ENCODE measurements at regions not wholly inside any gene's neighbourhood (a gene's known extent, or its start where the extent isn't known, plus 50 kb on each side); places are given as distances from the start of the nearest gene placed in this dataset.

GRCh38 chr5:27266184-27266583, 227.8 kb upstream of the CDH9 start:
- Histone ChIP-seq H3K36me3 (ENCODE audit: insufficient read depth, low read length) (no peaks in the 10 kb centered on the region), H3K79me2 (ENCODE audit: insufficient read depth, low read depth, low read length) (no peaks in the 10 kb centered on the region), H3K4me2 (ENCODE audit: low read length) (no peak overlapping the region), H4K20me1 (ENCODE audit: insufficient read depth, low read length) (no peaks in the 10 kb centered on the region), H3K27ac (ENCODE audit: low read depth, low read length, poor library complexity, severe bottlenecking) (no peak overlapping the region), H2AFZ (ENCODE audit: low read length) (no peak overlapping the region), H3K4me1 (ENCODE audit: insufficient read depth, low read length, poor library complexity, severe bottlenecking) (no peaks in the 10 kb centered on the region), H3K9me2 (ENCODE audit: insufficient read depth, low read length) (no peaks in the 10 kb centered on the region), H3K4me3 (ENCODE audit: low read depth, low read length, poor library complexity, severe bottlenecking) (no peak overlapping the region), H3K9me3 (ENCODE audit: low read length) (peaks cover 11% of the 10 kb centered on the region; the same call in 1 of the 2 replicates)
- no peak for TF ChIP-seq CTCF (conservative IDR thresholded peaks at IDR 0.05; ENCODE audit: low read length)
- TF ChIP-seq EZH2phosphoT487 (IDR thresholded peaks at IDR 0.05; ENCODE audit: borderline replicate concordance, low read depth, low read length): no peak
- no TSS peak for BruUV-seq (replicated peaks)
- no peak for DNase-seq (ENCODE audit: low spot score)
- intact Hi-C loops (cut with micrococcal nuclease; ENCODE audit: unreplicated experiment): no loop called here
- POLR2A ChIA-PET: no interaction called here
- CTCF ChIA-PET (ENCODE audit: unreplicated experiment): no interaction called here

GRCh38 chr5:27257696-27258095, 219.3 kb upstream of the CDH9 start:
- Histone ChIP-seq H4K20me1 (ENCODE audit: insufficient read depth, low read length) (no peaks in the 10 kb centered on the region), H2AFZ (ENCODE audit: low read length) (no peak overlapping the region), H3K79me2 (ENCODE audit: insufficient read depth, low read depth, low read length) (no peaks in the 10 kb centered on the region), H3K9me3 (ENCODE audit: low read length) (no peaks in the 10 kb centered on the region), H3K9me2 (ENCODE audit: insufficient read depth, low read length) (no peaks in the 10 kb centered on the region), H3K36me3 (ENCODE audit: insufficient read depth, low read length) (no peaks in the 10 kb centered on the region), H3K27ac (ENCODE audit: low read depth, low read length, poor library complexity, severe bottlenecking) (no peak overlapping the region), H3K4me3 (ENCODE audit: low read depth, low read length, poor library complexity, severe bottlenecking) (no peak overlapping the region), H3K4me1 (ENCODE audit: insufficient read depth, low read length, poor library complexity, severe bottlenecking) (no peaks in the 10 kb centered on the region), H3K4me2 (ENCODE audit: low read length) (no peak overlapping the region)
- TF ChIP-seq CTCF (conservative IDR thresholded peaks at IDR 0.05; ENCODE audit: low read length) (no peak), EZH2phosphoT487 (IDR thresholded peaks at IDR 0.05; ENCODE audit: borderline replicate concordance, low read depth, low read length) (no peak)
- BruUV-seq (replicated peaks): no TSS peak
- ChIA-PET CTCF (ENCODE audit: unreplicated experiment) (no interaction called here), POLR2A (no interaction called here)
- no peak for DNase-seq (ENCODE audit: low spot score)
- intact Hi-C loops (cut with micrococcal nuclease; ENCODE audit: unreplicated experiment): no loop called here

GRCh38 chr5:27252911-27253310, 214.5 kb upstream of the CDH9 start:
- DNase-seq (ENCODE audit: low spot score): no peak
- intact Hi-C loops (cut with micrococcal nuclease; ENCODE audit: unreplicated experiment): no loop called here

More at GRCh38 chr5:27252911-27253310, 214.5 kb upstream of the CDH9 start:
- ChIA-PET CTCF (ENCODE audit: unreplicated experiment) (no interaction called here), POLR2A (no interaction called here)
- H3K4me1 ChIP-seq (ENCODE audit: insufficient read depth, low read length, poor library complexity, severe bottlenecking): no peaks in the 10 kb centered on the region
- no peak overlapping the region for H3K4me3 ChIP-seq (ENCODE audit: low read depth, low read length, poor library complexity, severe bottlenecking)
- no peak overlapping the region for H3K27ac ChIP-seq (ENCODE audit: low read depth, low read length, poor library complexity, severe bottlenecking)
- TF ChIP-seq EZH2phosphoT487 (IDR thresholded peaks at IDR 0.05; ENCODE audit: borderline replicate concordance, low read depth, low read length): no peak
- TF ChIP-seq CTCF (conservative IDR thresholded peaks at IDR 0.05; ENCODE audit: low read length): no peak
- H3K36me3 ChIP-seq (ENCODE audit: insufficient read depth, low read length): no peaks in the 10 kb centered on the region
- H3K9me3 ChIP-seq (ENCODE audit: low read length): 0 out of 2 replicates have a peak, but pooled peaks cover 4% of the 10 kb centered on the region
- BruUV-seq (replicated peaks): no TSS peak
- no peak overlapping the region for H2AFZ ChIP-seq (ENCODE audit: low read length)
- H4K20me1 ChIP-seq (ENCODE audit: insufficient read depth, low read length): no peaks in the 10 kb centered on the region
- no peaks in the 10 kb centered on the region for H3K9me2 ChIP-seq (ENCODE audit: insufficient read depth, low read length)
- no peak overlapping the region for H3K4me2 ChIP-seq (ENCODE audit: low read length)
- no peaks in the 10 kb centered on the region for H3K79me2 ChIP-seq (ENCODE audit: insufficient read depth, low read depth, low read length)

Data from OCI-LY7 (cell line).